Neural progenitor cell (in vitro differentiated cells): ENCODE measurements at regions not wholly inside any gene's neighbourhood (a gene's known extent, or its start where the extent isn't known, plus 50 kb on each side); places are given as distances from the start of the nearest gene placed in this dataset.

Experiments used
- DNase-seq: peaks from one replicate; pipeline ENCODE4 v3.0.0-alpha.2; 2016; ENCODE audit warnings: low spot score
- H2AFZ ChIP-seq: fragments of 200-600 bp; sonication (generic); replicated peaks from 2 replicates; pipeline ENCODE4 v1.6.1; 2016; ENCODE audit warnings: antibody characterized with exemption
- H3F3A ChIP-seq: fragments of 200-600 bp; sonication (generic); 2 replicates; pipeline ENCODE4 v1.6.1; 2016; ENCODE audit warnings: antibody characterized with exemption, low read depth
- H3K27ac ChIP-seq: fragments of 200-600 bp; sonication (generic); 2 replicates; pipeline ENCODE4 v1.5.1; 2016; ENCODE audit warnings: mild to moderate bottlenecking
- H3K27me3 ChIP-seq: fragments of 200-600 bp; sonication (generic); 2 replicates; pipeline ENCODE4 v1.6.1; 2016; ENCODE audit warnings: mild to moderate bottlenecking, moderate library complexity
- H3K36me3 ChIP-seq: fragments of 200-600 bp; sonication (generic); 2 replicates; pipeline ENCODE4 v1.5.1; 2016
- H3K4me1 ChIP-seq: fragments of 200-600 bp; sonication (generic); 2 replicates; pipeline ENCODE4 v1.6.1; 2016; ENCODE audit warnings: mixed run types
- H3K4me2 ChIP-seq: fragments of 200-600 bp; sonication (generic); 2 replicates; pipeline ENCODE4 v1.6.1; 2016
- H3K4me3 ChIP-seq: fragments of 200-600 bp; sonication (generic); 2 replicates; pipeline ENCODE4 v1.5.1; 2016
- H3K79me2 ChIP-seq: fragments of 200-600 bp; sonication (generic); 2 replicates; pipeline ENCODE4 v1.6.1; 2016; ENCODE audit warnings: low read depth
- H3K9ac ChIP-seq: fragments of 200-600 bp; sonication (generic); 2 replicates; pipeline ENCODE4 v1.6.1; 2016
- H3K9me3 ChIP-seq: fragments of 200-600 bp; sonication (generic); 2 replicates; pipeline ENCODE4 v1.5.1; 2016; ENCODE audit warnings: low read depth
- H4K20me1 ChIP-seq: fragments of 200-600 bp; sonication (generic); 2 replicates; pipeline ENCODE4 v1.6.1; 2016; ENCODE audit warnings: low read depth
- H3K27ac Mint-ChIP-seq: 3 replicates; pipeline ENCODE4 v1.8.0; 2021; ENCODE audit warnings: mixed read lengths
- H3K27me3 Mint-ChIP-seq: 2 replicates; pipeline ENCODE4 v1.8.0; 2022; ENCODE audit warnings: low read depth, mild to moderate bottlenecking, inconsistent platforms, moderate library complexity, mixed read lengths; ENCODE audit not compliant: insufficient read depth
- H3K36me3 Mint-ChIP-seq: 3 replicates; pipeline ENCODE4 v1.8.0; 2021; ENCODE audit warnings: mixed read lengths
- H3K4me1 Mint-ChIP-seq: 3 replicates; pipeline ENCODE4 v1.8.0; 2021; ENCODE audit warnings: mixed read lengths
- H3K4me3 Mint-ChIP-seq: 3 replicates; pipeline ENCODE4 v1.8.0; 2021; ENCODE audit warnings: mild to moderate bottlenecking, moderate library complexity, mixed read lengths
- H3K9me3 Mint-ChIP-seq: 3 replicates; pipeline ENCODE4 v1.8.0; 2020; ENCODE audit warnings: mixed read lengths
- CTCF ChIP-seq: fragments of 200-600 bp; sonication (generic); IDR thresholded peaks from 2 replicates; pipeline ENCODE4 v1.5.1; 2017; ENCODE audit warnings: antibody characterized with exemption, mild to moderate bottlenecking
- EZH2 ChIP-seq: fragments of 200-600 bp; sonication (generic); IDR thresholded peaks from 2 replicates; pipeline ENCODE4 v1.6.1; 2017; ENCODE audit warnings: antibody characterized with exemption, mild to moderate bottlenecking, moderate library complexity
- EZH2phosphoT487 ChIP-seq: fragments of 200-600 bp; sonication (generic); IDR thresholded peaks from 2 replicates; pipeline ENCODE4 v1.6.1; 2017; ENCODE audit warnings: antibody characterized with exemption

- Histone ChIP-seq H4K20me1 (no peaks in the 10 kb centered on the region), H3K36me3 (no peaks in the 10 kb centered on the region), H3K27me3 (no peaks in the 10 kb centered on the region), H2AFZ (no peak overlapping the region), H3K9me3 (no peaks in the 10 kb centered on the region), H3K27ac (no peak overlapping the region), H3K4me2 (no peak overlapping the region), H3K4me1 (peaks cover 14% of the 10 kb centered on the region), H3K79me2 (no peaks in the 10 kb centered on the region), H3K9ac (no peak overlapping the region), H3F3A (no peaks in the 10 kb centered on the region), H3K4me3 (no peak overlapping the region)
- Mint-ChIP-seq H3K27ac (peak overlapping the region; percentile 42), H3K36me3 (no peaks in the 10 kb centered on the region), H3K4me1 (peaks cover 60% of the 10 kb centered on the region), H3K9me3 (peaks cover 9% of the 10 kb centered on the region), H3K4me3 (no peak overlapping the region), H3K27me3 (peaks cover 16% of the 10 kb centered on the region)
- no peak for DNase-seq
- TF ChIP-seq EZH2, result no peak
- TF ChIP-seq CTCF, result no peak
- TF ChIP-seq EZH2phosphoT487, result no peak
Observed at GRCh38 chr10:78568620-78569019, 500.1 kb upstream of the ZMIZ1 start.

GRCh38 chr10:78570633-78571235 is 498.0 kb upstream of the ZMIZ1 start:
- peak overlapping the region; percentile 81 for H3K27ac Mint-ChIP-seq
- TF ChIP-seq EZH2, result no peak
- TF ChIP-seq CTCF, result no peak
- no peak for TF ChIP-seq EZH2phosphoT487
- Histone ChIP-seq H3K27me3 (no peaks in the 10 kb centered on the region), H4K20me1 (no peaks in the 10 kb centered on the region), H3K9me3 (no peaks in the 10 kb centered on the region), H3K9ac (no peak overlapping the region), H3K27ac (no peak overlapping the region), H3K36me3 (no peaks in the 10 kb centered on the region), H3K4me1 (peaks cover 14% of the 10 kb centered on the region), H3K4me3 (no peak overlapping the region), H3K4me2 (no peak overlapping the region), H3K79me2 (no peaks in the 10 kb centered on the region), H2AFZ (no peak overlapping the region), H3F3A (no peaks in the 10 kb centered on the region)
- no peaks in the 10 kb centered on the region for H3K36me3 Mint-ChIP-seq
- H3K4me1 Mint-ChIP-seq, result peaks cover 57% of the 10 kb centered on the region
- peaks cover 10% of the 10 kb centered on the region for H3K27me3 Mint-ChIP-seq
- H3K9me3 Mint-ChIP-seq, result peaks cover 5% of the 10 kb centered on the region
- H3K4me3 Mint-ChIP-seq, result peak overlapping the region; percentile 7
- DNase-seq, result no peak

GRCh38 chr10:78571286-78571685 is 497.5 kb upstream of the ZMIZ1 start:
- H3K36me3 Mint-ChIP-seq, result no peaks in the 10 kb centered on the region
- Histone ChIP-seq H3F3A (no peaks in the 10 kb centered on the region), H3K27me3 (no peaks in the 10 kb centered on the region), H3K4me2 (no peak overlapping the region), H3K79me2 (no peaks in the 10 kb centered on the region), H3K4me3 (no peak overlapping the region), H3K9ac (no peak overlapping the region), H2AFZ (no peak overlapping the region), H3K9me3 (no peaks in the 10 kb centered on the region), H3K36me3 (no peaks in the 10 kb centered on the region), H4K20me1 (no peaks in the 10 kb centered on the region), H3K27ac (no peak overlapping the region), H3K4me1 (peaks cover 11% of the 10 kb centered on the region)
- H3K27ac Mint-ChIP-seq, result peak overlapping the region; percentile 51
- peaks cover 54% of the 10 kb centered on the region for H3K4me1 Mint-ChIP-seq
- TF ChIP-seq CTCF (no peak), EZH2 (no peak), EZH2phosphoT487 (no peak)
- H3K4me3 Mint-ChIP-seq, result no peak overlapping the region
- no peak for DNase-seq
- peaks cover 9% of the 10 kb centered on the region for H3K27me3 Mint-ChIP-seq
- H3K9me3 Mint-ChIP-seq, result peaks cover 5% of the 10 kb centered on the region
